OCI-M2 (cell line): ENCODE measurements at regions not wholly inside any gene's neighbourhood (a gene's known extent, or its start where the extent isn't known, plus 50 kb on each side); places are given as distances from the start of the nearest gene placed in this dataset.

ENCODE experiments used
- DNase-seq: peaks from one replicate; lab custom pipeline; 2025; ENCODE audit not compliant: unreplicated experiment; lab: John Stamatoyannopoulos, UW

DNA sequence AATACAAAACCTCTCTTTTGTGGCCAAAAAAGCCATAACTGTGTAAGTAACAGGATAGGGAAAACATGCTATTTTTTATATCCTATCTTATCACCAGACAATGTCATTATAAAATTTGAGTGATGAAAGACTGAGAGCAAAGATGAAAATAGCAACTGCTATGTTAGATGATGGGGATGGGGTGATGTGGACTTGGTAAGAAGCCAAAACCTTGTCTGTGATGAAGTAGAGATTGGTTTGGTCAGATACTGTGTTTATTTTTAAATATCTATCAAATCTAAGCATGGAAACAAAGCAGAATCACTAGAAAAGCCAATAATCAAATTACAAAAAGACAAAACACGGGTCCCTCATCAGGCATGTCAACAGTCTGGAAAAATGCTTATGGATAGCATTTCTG, 631.1 kb upstream of the NR5A2 start:
- DNase-seq = no peak

DNA sequence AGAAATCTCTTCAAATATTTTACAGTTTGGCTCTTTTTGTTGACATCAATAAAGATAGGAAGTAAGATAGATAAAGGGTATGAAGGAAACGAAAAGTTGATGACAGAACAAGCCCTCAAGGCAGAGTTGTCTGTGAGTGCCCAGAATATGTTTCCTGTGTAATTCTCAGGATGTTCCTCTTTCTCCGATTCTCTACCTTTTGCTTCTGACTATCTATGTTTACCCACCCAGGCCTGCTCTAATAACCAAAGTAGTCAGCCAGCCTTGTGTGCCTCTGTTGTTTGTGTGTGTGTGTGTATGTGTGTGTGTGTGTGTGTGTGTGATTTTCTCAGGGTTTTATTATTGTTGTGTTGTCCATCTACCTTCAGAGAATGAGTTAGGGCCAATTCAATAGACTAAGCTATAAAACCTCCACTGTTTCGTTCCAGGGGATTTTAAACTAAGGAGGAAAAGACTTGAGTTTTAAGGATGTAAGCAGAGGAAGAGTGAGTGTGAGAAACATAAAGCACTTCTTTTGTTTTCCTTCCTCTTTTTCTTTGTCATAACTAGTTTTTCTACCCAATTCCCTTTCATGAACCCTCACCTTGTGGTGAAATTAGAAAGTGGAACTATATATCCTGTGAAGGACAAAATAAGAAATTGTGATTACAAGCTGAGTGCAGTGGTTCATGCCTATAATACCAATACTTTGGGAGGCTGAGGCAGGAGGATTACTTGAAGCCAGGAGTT, 627.4 kb upstream of the NR5A2 start:
- DNase-seq = no peak

DNA sequence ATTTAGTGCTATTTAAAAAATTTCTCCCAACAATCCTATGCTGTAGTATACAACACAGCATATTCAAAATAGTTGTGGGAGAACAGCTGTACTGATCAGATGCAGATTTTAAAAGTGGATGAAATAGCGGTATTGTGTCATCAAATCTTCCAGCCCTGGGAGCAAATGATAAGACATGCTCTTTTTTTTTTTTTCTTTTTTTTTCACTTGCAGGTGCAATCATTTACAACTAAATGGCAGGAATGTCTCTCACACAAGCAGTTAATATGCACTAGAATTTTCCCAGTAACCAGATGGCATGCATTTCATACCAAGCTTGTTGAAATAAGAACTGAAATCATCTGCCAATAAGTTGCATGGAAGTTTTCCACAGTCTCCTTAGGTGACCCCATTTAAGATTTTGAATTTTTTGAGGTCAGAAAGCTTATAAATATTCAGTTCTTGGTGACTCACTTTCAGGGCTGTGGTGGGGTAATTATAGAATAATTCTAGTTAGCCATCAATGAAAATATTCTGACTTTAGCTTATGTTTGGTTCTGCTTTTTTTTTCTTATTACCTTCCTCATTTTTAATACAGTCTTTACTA, 623.9 kb upstream of the NR5A2 start:
- DNase-seq = no peak

DNA sequence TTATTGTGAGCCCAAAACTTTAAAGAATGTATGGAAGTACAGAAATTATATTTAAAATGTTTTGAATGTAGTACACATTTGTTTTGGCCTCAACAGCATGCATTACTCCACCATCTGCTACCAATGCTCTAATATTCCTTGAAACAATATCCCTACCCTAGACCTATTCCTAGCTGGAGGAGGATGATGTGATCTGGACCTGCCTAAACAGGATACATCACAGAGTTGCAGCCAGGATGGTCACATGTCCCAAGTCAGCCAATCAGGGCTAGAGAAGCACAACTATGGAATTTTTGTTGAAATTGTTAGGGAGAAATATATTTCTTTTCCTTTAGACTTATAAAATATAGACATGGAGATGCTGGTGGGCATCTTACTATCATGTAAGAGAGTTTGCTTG, 623.3 kb upstream of the NR5A2 start:
- DNase-seq = no peak

DNA sequence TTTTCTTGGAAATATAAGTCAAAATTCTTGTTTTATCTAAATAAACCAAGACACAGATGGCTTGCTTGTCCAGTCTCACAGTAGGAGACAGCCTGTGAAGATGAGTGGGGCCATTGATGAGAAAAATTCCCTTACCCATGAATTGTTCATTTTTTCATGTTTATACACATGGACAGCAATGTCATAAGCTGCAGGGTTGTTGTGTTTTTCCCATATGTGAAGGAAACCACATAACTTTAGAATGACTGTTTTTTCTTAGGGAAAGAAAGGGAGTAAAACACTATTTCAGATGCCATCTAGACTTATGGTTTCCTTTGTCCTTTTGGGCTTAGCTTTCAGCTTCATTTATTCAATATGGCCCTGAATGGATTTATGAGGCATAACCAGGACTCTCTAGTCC, 622.5 kb upstream of the NR5A2 start:
- no peak for DNase-seq

DNA sequence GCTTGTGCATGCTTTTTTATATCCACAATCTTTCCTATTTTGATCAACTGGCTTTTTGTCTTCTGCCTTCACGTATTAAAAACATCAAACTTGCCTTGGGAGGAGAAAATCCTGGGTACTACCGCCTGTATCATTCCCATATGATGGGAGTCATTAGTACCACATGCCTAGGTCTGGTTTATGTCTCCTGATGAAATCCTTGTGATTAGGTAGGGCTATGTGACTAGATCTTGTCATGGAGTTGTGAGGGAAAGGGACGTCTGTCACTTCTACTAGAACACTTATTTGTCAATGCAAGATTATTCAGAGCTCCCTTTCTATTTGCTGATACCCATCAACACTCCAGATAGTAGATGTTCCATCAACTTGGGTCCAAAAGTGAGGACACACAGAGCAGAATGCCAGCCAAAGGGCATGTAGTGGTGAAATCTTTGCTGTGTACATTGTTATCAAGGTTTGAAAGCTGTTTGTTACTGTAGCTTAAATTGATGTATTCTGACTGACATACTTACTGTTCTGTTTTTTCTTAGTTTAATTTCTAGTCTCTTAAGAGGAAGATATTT, 621.8 kb upstream of the NR5A2 start:
- no peak for DNase-seq

DNA sequence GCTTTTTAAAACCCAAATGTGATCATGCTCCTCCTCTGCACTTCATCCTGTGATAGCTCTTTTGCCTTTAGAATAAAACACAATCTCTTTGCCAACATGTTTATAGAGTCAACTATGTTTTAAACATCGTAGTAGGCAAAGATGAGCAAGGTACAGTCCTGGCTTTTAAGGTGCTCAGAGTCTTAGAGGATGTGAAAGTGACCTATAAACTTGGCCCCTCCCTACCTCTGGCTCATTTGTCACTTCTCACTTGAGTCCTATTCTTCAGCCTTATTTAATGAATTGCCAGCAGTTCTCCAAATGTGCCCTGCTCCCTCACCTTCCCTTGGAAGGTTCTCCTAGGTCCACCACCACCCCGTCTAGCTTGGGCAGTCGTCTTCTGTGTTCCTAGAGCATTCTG, 617.0 kb upstream of the NR5A2 start:
- DNase-seq = no peak

DNA sequence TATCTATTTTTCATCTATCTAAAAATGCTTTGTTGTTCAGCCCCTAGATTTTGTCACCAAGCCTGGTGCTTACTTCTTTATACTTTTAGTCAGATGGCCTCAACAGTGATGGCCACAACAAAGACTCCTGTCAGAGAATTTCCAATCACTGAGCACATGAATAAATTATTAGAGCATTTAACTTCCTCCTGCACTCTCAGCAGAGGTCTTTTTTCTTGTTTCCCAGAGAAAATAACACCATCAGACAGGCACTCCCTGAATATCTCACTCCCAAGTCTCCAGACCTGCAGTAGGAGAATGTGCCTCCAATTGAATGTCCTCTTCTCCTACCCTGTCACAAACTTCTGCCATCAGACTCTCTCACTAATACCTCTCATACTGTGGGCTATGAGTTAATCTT, 616.0 kb upstream of the NR5A2 start:
- no peak for DNase-seq

DNA sequence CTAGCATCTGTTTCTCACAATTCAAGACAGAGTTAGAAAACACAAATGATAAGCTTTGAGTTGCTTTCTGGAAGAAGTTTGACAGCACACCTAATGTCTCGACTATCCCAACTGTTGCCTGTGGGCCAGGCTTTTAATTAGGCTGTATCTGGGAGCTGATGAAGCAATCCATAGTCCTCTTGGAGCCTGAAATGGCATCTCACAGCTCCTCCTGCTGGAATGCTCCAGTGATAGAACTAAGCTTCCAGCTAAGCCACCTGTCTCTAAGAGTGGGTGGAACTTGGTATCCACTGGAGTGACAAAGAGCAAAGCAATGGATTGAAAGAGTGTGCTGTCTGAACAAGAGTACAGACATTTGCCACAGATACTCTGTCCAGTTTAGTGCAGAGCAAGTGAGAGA, 605.3 kb upstream of the NR5A2 start:
- no peak for DNase-seq

DNA sequence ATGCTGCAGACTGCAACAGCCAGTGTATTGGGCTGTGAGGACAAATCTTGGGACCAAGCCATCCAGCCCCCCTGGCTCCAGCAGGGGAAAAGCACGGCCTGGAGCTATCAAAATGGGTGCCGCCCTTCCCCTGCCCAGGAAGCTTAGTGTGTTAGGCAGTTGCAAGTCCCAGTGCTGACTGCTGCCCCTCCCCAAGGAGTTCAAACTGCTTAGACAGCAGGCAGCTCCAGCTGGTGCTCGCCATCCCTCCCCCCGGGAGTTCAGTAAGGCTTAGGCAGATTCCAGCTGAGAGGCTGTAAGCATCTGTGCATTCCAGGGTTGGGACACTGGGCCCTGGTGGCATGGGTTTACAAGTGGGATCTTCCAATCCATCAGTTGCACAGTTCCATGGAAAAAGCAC, 579.6 kb upstream of the NR5A2 start:
- no peak for DNase-seq

DNA sequence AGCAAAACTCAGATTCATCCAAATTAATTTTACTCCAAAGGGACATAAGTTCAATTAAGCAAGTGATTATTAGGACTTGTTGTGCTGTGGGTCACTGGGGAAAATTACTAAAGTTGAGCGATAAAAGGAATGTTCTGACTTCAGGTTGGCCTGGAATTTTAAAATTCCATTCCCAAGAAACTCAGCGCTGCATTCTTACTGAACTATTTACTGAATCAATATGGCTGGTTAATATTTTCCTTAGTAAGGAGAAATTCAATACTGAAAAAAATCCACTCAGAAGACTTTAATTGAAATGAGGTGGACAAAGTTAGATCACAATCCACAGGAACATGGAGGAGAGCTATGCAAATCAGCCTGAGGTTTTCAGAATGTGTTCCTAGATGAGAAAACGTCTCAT, 578.9 kb upstream of the NR5A2 start:
- no peak for DNase-seq

DNA sequence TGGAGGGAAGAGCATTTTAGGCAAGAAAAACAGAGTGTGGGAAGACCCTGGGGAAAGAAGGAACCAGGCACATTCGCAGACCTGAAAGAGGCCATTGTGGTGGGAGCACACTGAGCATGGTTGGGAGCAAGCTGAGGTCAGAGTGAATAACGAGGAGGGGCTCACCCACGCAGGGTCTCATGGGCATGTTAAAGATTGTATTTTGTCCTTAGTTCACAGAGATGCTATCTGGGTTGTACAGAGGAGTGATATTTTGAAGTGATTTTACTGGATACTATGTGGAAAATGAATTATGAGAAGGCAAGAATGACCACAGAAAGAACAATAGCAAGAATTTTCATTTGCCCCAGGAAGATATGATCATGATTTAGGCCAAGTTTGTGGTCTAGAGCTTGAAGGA, 578.3 kb upstream of the NR5A2 start:
- DNase-seq = no peak

DNA sequence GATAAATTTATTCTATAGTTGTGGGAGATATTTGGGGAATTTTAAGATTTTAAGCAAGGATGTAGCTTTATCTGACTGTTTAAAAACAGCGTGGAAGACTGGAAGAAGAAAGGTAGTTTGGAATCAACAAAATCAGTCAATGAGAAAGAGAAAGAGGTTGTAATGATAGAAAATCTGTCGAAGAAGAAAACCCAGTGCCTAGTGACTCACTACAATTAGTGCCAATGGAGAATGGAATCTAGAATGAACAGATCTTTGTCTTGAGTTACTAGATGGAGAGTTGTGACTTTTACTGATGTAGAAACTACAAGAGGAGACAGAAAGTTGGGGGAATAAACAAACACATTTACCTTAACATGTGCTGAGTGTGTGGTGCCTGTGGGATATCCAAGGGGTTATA, 577.8 kb upstream of the NR5A2 start:
- no peak for DNase-seq

DNA sequence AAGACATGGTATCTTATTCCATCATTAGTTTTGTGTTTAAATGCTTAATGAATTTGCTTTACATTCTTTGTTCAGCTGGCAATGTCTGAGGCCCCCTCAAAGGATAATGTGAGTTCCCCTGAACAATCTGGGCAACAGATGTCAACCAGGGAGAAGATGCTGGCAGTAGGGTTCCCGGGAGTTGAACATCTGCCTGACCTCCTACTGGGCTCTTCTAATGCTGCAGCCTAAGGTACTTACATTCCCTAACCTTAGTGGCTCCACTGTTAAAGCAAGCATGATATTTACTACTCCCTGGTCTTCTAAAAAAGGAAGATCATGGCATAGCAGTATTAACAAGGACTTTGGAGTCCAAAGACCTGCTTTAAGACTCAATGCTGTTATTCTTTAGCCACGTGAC, 574.9 kb upstream of the NR5A2 start:
- no peak for DNase-seq

DNA sequence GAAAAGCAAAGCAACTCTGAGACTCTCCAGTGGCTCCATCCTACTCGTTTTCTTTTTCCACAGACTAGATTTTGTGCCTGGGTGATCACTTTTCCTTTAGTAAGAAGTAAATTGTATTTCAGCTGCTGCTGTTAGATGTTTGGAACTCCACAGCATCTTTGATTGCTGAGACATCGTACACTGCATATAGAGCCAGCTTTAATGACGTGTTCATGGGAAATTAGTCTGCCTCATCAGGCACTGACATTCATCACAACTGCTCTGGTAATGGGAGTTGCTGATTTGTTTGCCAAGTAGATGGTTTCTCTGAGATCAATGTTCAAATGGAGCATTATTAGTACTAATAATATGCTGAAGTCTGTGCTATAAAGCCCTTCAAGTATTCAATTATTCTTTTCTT, 573.8 kb upstream of the NR5A2 start:
- no peak for DNase-seq

DNA sequence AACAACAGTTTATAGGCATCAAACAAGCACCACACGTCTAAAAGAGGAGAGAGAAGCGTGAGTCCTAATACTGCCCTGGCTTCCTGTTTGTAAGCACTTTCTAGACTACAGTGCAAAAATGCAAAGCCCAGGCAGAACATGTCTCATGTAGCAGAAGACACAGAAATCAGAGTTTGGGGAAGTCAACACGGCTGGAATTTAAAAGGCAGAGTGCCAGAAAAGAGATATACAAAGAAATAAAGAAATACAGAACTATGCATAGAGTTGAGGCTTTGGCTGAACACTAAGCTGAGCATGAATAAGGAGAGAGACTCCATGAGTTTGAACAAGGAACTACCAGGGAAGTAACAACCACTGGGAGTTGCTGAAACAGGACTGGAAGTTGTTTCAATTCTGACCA, 566.6 kb upstream of the NR5A2 start:
- DNase-seq = no peak

DNA sequence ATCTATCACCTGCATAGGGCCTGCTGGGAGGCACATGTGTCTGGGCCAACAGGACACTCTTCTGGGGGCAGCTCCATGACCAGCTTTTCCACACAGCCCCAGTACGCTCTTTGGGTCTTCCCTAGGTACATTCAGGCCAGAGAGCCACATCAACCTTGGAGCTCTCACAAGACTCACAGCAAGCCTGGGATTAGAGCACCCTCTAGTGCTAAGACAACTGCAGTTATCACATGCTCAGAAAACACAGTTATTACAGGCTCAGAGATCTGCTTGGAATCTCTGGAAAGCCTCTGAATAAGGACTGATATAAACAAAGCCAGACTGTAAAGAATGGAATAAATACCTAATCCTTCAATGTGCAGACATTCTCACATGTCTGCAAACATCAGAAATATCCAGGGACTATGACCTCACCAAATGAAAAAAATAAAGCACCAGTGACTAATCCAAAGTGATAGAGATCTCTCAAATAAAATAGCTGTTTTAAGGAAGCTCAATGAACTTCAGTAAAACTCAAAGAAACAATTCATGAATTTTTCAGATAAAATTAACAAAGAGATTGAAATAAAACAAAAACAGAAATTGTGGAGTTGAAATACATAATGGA, 563.9 kb upstream of the NR5A2 start:
- DNase-seq = no peak

DNA sequence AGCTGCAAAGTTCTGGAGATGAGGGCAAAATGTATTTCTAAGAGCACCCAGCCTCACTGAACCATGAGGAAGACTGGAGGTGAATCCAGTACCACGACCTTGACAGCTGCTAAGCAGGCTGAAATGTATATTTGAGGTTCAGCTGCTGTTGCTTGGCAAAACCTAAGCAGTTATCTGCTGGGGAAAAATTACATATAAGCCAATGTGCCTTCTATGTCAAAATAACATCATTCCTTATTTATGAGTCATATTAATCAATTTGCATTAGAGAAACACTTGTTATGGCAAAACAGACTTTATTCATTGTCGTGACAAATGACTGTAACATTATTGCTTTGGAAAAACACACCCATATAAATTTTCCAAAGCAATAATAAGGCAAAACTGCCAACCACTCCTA, 560.5 kb upstream of the NR5A2 start:
- DNase-seq = no peak

DNA sequence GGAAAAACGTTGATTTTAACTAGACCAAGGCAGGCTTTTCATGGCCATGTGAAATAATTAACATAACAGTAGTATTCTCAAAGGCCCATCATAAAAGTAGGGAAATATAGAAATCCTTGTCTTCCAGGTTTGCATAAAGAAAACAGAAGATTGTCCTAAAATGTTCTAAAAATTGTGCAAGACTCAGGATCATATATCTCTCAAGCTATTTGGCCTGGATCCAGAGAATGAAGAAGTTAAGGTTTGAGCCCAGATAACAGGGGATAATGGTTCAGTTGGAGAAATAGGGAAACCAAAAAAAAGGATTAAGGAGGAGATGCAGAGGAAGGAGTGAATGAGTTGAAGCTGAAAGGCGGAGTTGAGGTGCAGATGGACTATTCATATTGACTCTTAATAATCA, 555.5 kb upstream of the NR5A2 start:
- no peak for DNase-seq

DNA sequence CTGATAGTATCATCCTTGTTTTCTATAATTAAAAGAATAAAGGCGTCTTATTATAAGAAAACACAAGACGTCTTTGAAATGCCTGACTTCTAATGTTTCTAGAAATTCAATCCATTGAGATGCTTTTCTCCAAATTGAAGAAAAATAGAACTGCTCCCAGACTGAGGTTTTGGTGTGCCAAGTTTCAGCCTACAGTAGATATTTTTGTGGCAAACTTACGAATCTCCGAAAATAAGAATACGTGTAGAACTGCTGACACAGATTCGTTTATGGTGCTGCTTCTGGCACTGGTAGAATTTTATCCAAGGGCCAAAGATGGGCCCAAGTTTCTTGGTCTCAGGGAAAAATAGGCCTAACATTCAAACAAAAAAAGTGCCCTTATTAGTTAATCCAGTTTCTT, 554.5 kb upstream of the NR5A2 start:
- no peak for DNase-seq

DNA sequence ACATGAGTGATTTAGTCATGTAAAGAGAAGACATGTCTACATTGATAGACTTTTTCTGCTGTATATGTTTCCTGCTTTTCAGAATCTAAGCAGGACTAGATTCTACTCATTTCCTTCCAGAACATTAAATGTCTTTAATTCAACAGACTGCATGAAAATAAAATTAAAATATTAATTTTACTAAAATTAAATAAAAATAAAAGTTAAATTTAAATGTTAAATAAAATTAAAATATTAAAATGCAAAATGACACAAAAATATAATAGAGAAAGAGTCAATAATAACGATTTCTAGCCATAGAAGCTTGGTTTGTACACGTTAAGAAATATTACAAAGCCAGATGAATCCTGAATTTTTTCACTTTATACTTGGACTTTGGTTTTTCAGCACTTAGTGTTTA, 552.8 kb upstream of the NR5A2 start:
- no peak for DNase-seq

DNA sequence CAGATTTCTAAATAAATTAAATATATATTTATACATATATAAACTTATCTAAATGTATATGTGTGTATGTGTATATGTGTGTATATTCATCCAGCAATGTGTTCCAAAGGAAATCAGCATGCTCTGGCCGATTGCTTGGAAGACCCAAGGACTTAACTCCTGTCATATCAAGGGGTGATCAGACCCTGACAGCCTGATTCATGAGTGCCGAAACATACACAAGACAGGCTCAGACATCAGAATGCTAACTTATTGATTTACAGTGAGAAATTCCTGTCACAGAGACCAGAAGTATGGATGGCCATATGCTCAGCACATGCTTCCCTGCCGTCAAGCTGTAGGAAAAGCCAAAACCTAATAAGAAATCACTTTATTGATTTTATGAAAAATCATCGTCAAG, 545.1 kb upstream of the NR5A2 start:
- DNase-seq = no peak

DNA sequence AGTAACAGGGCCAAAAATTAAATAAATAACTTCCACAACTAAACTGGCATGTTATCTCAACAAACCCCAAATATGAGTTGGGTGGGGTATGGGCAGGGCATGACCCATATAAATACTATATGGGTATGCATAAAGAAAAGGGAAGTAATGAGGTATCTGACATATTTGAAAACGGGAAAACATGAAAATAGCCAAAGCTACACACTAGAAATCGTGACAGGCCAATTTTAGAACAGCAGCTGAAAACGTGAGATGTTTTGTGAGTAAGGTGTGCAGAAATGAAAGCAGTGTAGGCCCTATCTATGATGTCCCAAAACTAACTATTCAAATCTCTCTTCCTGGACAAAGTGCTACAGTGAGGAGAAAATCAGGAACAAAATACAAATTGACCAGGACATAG, 537.9 kb upstream of the NR5A2 start:
- DNase-seq = no peak
